Neural progenitor cell (in vitro differentiated cells): ENCODE measurements at regions not wholly inside any gene's neighbourhood (a gene's known extent, or its start where the extent isn't known, plus 50 kb on each side); places are given as distances from the start of the nearest gene placed in this dataset.

Experiments
- DNase-seq: peaks from one replicate; pipeline ENCODE4 v3.0.0-alpha.2; 2016; ENCODE audit warnings: low spot score
- H2AFZ ChIP-seq: fragments of 200-600 bp; sonication (generic); replicated peaks from 2 replicates; pipeline ENCODE4 v1.6.1; 2016; ENCODE audit warnings: antibody characterized with exemption
- H3F3A ChIP-seq: fragments of 200-600 bp; sonication (generic); 2 replicates; pipeline ENCODE4 v1.6.1; 2016; ENCODE audit warnings: antibody characterized with exemption, low read depth
- H3K27ac ChIP-seq: fragments of 200-600 bp; sonication (generic); 2 replicates; pipeline ENCODE4 v1.5.1; 2016; ENCODE audit warnings: mild to moderate bottlenecking
- H3K27me3 ChIP-seq: fragments of 200-600 bp; sonication (generic); 2 replicates; pipeline ENCODE4 v1.6.1; 2016; ENCODE audit warnings: mild to moderate bottlenecking, moderate library complexity
- H3K36me3 ChIP-seq: fragments of 200-600 bp; sonication (generic); 2 replicates; pipeline ENCODE4 v1.5.1; 2016
- H3K4me1 ChIP-seq: fragments of 200-600 bp; sonication (generic); 2 replicates; pipeline ENCODE4 v1.6.1; 2016; ENCODE audit warnings: mixed run types
- H3K4me2 ChIP-seq: fragments of 200-600 bp; sonication (generic); 2 replicates; pipeline ENCODE4 v1.6.1; 2016
- H3K4me3 ChIP-seq: fragments of 200-600 bp; sonication (generic); 2 replicates; pipeline ENCODE4 v1.5.1; 2016
- H3K79me2 ChIP-seq: fragments of 200-600 bp; sonication (generic); 2 replicates; pipeline ENCODE4 v1.6.1; 2016; ENCODE audit warnings: low read depth
- H3K9ac ChIP-seq: fragments of 200-600 bp; sonication (generic); 2 replicates; pipeline ENCODE4 v1.6.1; 2016
- H3K9me3 ChIP-seq: fragments of 200-600 bp; sonication (generic); 2 replicates; pipeline ENCODE4 v1.5.1; 2016; ENCODE audit warnings: low read depth
- H4K20me1 ChIP-seq: fragments of 200-600 bp; sonication (generic); 2 replicates; pipeline ENCODE4 v1.6.1; 2016; ENCODE audit warnings: low read depth
- H3K27ac Mint-ChIP-seq: 3 replicates; pipeline ENCODE4 v1.8.0; 2021; ENCODE audit warnings: mixed read lengths
- H3K27me3 Mint-ChIP-seq: 2 replicates; pipeline ENCODE4 v1.8.0; 2022; ENCODE audit warnings: low read depth, mild to moderate bottlenecking, inconsistent platforms, moderate library complexity, mixed read lengths; ENCODE audit not compliant: insufficient read depth
- H3K36me3 Mint-ChIP-seq: 3 replicates; pipeline ENCODE4 v1.8.0; 2021; ENCODE audit warnings: mixed read lengths
- H3K4me1 Mint-ChIP-seq: 3 replicates; pipeline ENCODE4 v1.8.0; 2021; ENCODE audit warnings: mixed read lengths
- H3K4me3 Mint-ChIP-seq: 3 replicates; pipeline ENCODE4 v1.8.0; 2021; ENCODE audit warnings: mild to moderate bottlenecking, moderate library complexity, mixed read lengths
- H3K9me3 Mint-ChIP-seq: 3 replicates; pipeline ENCODE4 v1.8.0; 2020; ENCODE audit warnings: mixed read lengths
- EZH2 ChIP-seq: fragments of 200-600 bp; sonication (generic); IDR thresholded peaks from 2 replicates; pipeline ENCODE4 v1.6.1; 2017; ENCODE audit warnings: antibody characterized with exemption, mild to moderate bottlenecking, moderate library complexity
- EZH2phosphoT487 ChIP-seq: fragments of 200-600 bp; sonication (generic); IDR thresholded peaks from 2 replicates; pipeline ENCODE4 v1.6.1; 2017; ENCODE audit warnings: antibody characterized with exemption
- TF ChIP-seq, protein P1 (sequence below): fragments of 200-600 bp; sonication (generic); IDR thresholded peaks from 2 replicates; pipeline ENCODE4 v1.5.1; 2017; ENCODE audit warnings: antibody characterized with exemption, mild to moderate bottlenecking

DNA sequence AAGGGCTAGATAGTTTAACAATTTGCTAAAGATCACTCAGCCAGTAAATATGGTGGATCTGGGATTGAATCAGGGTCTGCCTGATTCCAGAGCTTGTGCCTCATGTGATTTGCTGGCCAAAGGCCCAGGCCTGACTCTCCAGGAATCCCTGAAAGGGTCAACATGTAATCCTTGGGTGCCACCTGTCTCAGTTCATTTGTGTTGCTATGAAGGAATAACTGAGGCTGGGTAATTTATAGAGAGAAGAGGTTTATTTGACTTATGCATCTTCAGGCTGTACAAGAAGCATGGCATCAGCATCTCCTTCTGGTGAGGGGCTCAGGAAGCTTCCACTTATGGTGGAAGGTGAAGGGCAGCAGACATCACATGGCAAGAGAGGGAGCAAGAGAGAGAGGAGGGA is 144.9 kb downstream of the FCRL5 start:
- Histone ChIP-seq H4K20me1 (no peaks in the 10 kb centered on the region), H3K36me3 (no peaks in the 10 kb centered on the region), H3K4me1 (no peaks in the 10 kb centered on the region), H3K4me3 (no peak overlapping the region), H3K27me3 (no peaks in the 10 kb centered on the region), H3K9me3 (no peaks in the 10 kb centered on the region), H3K79me2 (no peaks in the 10 kb centered on the region), H2AFZ (no peak overlapping the region), H3F3A (no peaks in the 10 kb centered on the region), H3K27ac (no peak overlapping the region), H3K9ac (no peak overlapping the region), H3K4me2 (no peak overlapping the region)
- Mint-ChIP-seq H3K27me3 (no peaks in the 10 kb centered on the region), H3K4me3 (no peak overlapping the region), H3K36me3 (no peaks in the 10 kb centered on the region), H3K9me3 (no peaks in the 10 kb centered on the region), H3K27ac (no peak overlapping the region), H3K4me1 (no peaks in the 10 kb centered on the region)
- TF ChIP-seq EZH2phosphoT487 (no peak), EZH2 (no peak)
- TF ChIP-seq, protein P1, sequence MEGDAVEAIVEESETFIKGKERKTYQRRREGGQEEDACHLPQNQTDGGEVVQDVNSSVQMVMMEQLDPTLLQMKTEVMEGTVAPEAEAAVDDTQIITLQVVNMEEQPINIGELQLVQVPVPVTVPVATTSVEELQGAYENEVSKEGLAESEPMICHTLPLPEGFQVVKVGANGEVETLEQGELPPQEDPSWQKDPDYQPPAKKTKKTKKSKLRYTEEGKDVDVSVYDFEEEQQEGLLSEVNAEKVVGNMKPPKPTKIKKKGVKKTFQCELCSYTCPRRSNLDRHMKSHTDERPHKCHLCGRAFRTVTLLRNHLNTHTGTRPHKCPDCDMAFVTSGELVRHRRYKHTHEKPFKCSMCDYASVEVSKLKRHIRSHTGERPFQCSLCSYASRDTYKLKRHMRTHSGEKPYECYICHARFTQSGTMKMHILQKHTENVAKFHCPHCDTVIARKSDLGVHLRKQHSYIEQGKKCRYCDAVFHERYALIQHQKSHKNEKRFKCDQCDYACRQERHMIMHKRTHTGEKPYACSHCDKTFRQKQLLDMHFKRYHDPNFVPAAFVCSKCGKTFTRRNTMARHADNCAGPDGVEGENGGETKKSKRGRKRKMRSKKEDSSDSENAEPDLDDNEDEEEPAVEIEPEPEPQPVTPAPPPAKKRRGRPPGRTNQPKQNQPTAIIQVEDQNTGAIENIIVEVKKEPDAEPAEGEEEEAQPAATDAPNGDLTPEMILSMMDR, result no peak
- DNase-seq, result no peak

DNA sequence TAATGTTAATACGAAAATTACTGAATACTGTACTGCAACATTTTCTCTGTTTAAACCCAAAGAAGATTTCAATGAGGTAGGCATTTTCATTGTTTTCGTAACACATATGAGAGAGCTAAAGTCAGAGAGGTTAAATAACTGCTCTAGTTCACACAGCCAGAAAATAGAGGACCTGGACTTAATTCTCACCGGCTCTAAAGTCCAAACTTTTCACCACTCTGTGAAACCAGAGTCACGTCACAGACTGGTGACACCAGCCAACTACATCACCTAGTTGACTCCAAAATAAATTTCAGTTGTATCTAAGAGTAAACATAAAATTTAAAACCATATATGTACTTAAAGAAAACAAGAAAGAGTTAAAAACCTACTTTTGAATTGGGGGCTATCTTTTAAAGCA is 146.7 kb downstream of the FCRL5 start:
- no peak overlapping the region for H3K4me3 Mint-ChIP-seq
- Histone ChIP-seq H3K4me2 (no peak overlapping the region), H3K27ac (no peak overlapping the region)

DNA sequence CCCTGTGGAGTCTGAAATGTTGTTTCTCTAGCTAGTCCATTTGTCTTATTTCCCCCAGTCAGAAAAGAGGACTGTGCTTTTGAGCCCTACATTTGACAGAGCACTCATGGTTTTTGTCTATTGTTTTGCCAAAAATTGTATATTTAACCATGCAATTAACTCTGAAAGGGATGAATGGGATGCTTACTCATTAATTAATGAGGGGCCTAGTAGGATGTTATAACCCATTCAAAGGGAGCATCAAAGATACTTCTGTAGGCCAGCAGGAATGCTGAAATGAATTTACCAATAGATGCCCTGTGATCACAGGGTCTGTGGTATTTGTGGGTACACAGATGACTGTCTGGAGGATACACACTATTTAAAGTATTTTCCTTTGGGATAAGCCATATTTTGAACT is 147.7 kb downstream of the FCRL5 start:
- H3K36me3 Mint-ChIP-seq, result no peaks in the 10 kb centered on the region
- no peak overlapping the region for H3K4me3 Mint-ChIP-seq
- Histone ChIP-seq H3K27me3 (no peaks in the 10 kb centered on the region), H3K9me3 (no peaks in the 10 kb centered on the region), H3K27ac (no peak overlapping the region), H2AFZ (no peak overlapping the region), H4K20me1 (no peaks in the 10 kb centered on the region), H3K4me3 (no peak overlapping the region), H3F3A (no peaks in the 10 kb centered on the region), H3K9ac (no peak overlapping the region), H3K36me3 (no peaks in the 10 kb centered on the region), H3K4me1 (no peaks in the 10 kb centered on the region), H3K79me2 (no peaks in the 10 kb centered on the region), H3K4me2 (no peak overlapping the region)
- H3K4me1 Mint-ChIP-seq, result no peaks in the 10 kb centered on the region
- no peaks in the 10 kb centered on the region for H3K27me3 Mint-ChIP-seq
- no peak for DNase-seq
- TF ChIP-seq EZH2, result no peak
- no peak for TF ChIP-seq EZH2phosphoT487
- TF ChIP-seq, protein P1, result no peak
- H3K9me3 Mint-ChIP-seq, result no peaks in the 10 kb centered on the region
- H3K27ac Mint-ChIP-seq, result no peak overlapping the region

More for the DNA sequence above, 146.7 kb downstream of the FCRL5 start:
- no peak overlapping the region for H3K27ac Mint-ChIP-seq
- Histone ChIP-seq H3K4me3 (no peak overlapping the region), H4K20me1 (no peaks in the 10 kb centered on the region), H2AFZ (no peak overlapping the region), H3K79me2 (no peaks in the 10 kb centered on the region), H3F3A (no peaks in the 10 kb centered on the region), H3K9me3 (no peaks in the 10 kb centered on the region), H3K36me3 (no peaks in the 10 kb centered on the region), H3K4me1 (no peaks in the 10 kb centered on the region), H3K27me3 (no peaks in the 10 kb centered on the region), H3K9ac (no peak overlapping the region)
- no peaks in the 10 kb centered on the region for H3K27me3 Mint-ChIP-seq
- no peaks in the 10 kb centered on the region for H3K4me1 Mint-ChIP-seq
- no peak for DNase-seq
- H3K36me3 Mint-ChIP-seq, result no peaks in the 10 kb centered on the region
- TF ChIP-seq, protein P1, result no peak
- TF ChIP-seq EZH2, result no peak
- H3K9me3 Mint-ChIP-seq, result no peaks in the 10 kb centered on the region
